ENCODE measurements at regions not wholly inside any gene's neighbourhood (a gene's known extent, or its start where the extent isn't known, plus 50 kb on each side); places are given as distances from the start of the nearest gene placed in this dataset.

DNA sequence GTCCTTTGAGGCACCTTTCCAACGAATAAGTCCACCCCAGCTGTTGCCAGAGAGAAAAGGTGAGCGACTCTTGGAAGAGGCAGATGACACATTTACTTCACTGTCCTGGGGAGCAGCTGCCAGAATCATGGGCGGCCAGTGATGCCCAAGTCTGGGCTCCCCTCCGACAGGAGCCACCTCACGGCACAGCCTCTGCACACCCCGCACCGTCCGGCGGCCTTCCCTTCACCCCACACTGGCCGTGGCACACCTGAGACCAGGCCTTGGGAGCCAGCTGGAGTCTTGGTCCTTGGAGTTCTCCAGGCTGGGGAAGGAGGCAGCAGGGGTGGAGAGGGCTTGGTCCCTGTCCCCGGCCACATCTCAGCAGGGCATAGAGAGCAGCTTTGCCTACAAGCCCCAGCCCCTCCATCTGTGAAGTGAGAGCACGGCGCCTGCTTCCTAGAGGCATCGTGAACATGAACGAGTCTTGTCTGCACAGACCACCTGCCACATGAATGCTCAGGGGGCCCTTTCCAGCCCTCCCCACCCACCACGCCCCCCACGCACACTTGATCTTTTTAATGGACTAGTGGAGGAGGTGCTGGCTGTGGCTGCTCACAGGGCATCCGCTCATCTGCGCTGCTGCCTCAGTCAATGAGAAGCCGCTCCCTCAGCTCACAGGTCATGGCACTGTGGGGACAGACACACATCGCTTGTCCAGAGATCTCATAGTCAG lies 400.2 kb upstream of the MYT1L start:
- H3K4me3 ChIP-seq = no peak overlapping the region
- no peaks in the 10 kb centered on the region for H3K36me3 ChIP-seq
- peaks cover 10% of the 10 kb centered on the region for H3K27me3 ChIP-seq
- no peak for DNase-seq (ENCODE audit: low spot score in 2 of 2)
- WGBS = 83% methylated on average over 2 of the region's 21 CpGs
- H3K9me3 ChIP-seq = no peaks in the 10 kb centered on the region
- TF ChIP-seq EP300 (IDR thresholded peaks at IDR 0.05) (no peak), POLR2A (IDR thresholded peaks at IDR 0.05) (no peak), POLR2AphosphoS5 (IDR thresholded peaks at IDR 0.05) (no peak)
- TF ChIP-seq, protein P1, sequence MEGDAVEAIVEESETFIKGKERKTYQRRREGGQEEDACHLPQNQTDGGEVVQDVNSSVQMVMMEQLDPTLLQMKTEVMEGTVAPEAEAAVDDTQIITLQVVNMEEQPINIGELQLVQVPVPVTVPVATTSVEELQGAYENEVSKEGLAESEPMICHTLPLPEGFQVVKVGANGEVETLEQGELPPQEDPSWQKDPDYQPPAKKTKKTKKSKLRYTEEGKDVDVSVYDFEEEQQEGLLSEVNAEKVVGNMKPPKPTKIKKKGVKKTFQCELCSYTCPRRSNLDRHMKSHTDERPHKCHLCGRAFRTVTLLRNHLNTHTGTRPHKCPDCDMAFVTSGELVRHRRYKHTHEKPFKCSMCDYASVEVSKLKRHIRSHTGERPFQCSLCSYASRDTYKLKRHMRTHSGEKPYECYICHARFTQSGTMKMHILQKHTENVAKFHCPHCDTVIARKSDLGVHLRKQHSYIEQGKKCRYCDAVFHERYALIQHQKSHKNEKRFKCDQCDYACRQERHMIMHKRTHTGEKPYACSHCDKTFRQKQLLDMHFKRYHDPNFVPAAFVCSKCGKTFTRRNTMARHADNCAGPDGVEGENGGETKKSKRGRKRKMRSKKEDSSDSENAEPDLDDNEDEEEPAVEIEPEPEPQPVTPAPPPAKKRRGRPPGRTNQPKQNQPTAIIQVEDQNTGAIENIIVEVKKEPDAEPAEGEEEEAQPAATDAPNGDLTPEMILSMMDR (IDR thresholded peaks at IDR 0.05) = no peak
- no peak overlapping the region for H3K27ac ChIP-seq
- H3K4me1 ChIP-seq = peaks cover 2% of the 10 kb centered on the region

DNA sequence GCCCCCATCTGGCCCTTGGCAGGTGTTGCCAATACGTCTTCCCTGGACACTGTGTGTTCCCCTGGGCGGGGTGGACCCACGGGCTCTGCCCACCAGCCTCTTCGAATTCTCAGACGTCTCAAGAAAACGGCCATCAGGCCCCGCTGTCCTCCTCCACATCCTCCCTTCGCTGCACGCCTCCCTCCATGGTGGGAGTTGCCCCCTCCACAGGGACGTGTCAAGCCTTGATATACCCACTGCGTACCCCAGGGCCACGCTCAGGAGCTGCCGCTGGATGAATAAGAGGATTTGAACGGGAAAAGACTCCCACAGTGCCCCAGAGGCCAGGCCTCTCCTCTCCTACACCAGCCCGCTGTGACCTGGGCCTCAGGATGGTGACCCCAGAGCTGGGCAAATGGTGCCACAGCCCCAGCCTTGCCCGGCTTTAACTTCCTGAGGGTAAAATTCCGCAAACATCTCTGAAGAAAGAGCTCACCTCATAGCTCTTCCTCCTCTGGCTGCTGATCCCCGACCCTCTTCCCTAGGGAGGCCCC lies 399.3 kb upstream of the MYT1L start:
- Histone ChIP-seq H3K27ac (no peak overlapping the region), H3K36me3 (no peaks in the 10 kb centered on the region), H3K4me3 (no peak overlapping the region), H3K4me1 (peaks cover 2% of the 10 kb centered on the region), H3K9me3 (no peaks in the 10 kb centered on the region), H3K27me3 (peaks cover 10% of the 10 kb centered on the region)
- 92% methylated on average over 18 of the region's 18 CpGs for WGBS
- DNase-seq (ENCODE audit: low spot score in 2 of 2) = no peak
- TF ChIP-seq, protein P1 (IDR thresholded peaks at IDR 0.05) = no peak
- TF ChIP-seq POLR2A (IDR thresholded peaks at IDR 0.05) = no peak
- TF ChIP-seq EP300 (IDR thresholded peaks at IDR 0.05) = no peak
- no peak for TF ChIP-seq POLR2AphosphoS5 (IDR thresholded peaks at IDR 0.05)

DNA sequence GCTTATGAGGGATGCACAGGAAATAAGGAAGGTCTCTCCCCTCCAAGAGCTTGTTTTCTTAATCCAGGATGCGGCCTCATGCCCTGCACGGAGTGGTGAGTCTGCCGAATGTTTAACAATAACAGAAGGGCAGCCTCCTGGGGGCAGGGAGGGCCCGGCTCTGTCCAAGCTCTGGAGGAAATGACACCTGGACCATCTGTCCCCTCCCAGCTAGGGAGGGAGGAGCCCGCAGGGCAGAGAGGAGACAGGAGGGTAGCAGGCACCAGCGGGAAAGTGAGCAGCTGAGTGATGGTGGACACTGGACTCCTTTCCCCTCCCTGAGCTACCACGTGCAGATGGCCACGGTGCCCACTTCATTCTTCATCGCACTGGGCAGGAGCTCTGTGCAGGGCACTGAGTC lies 398.2 kb upstream of the MYT1L start:
- WGBS = 91% methylated on average over 9 of the region's 9 CpGs
- Histone ChIP-seq H3K27me3 (peaks cover 10% of the 10 kb centered on the region), H3K4me1 (no peaks in the 10 kb centered on the region), H3K4me3 (no peak overlapping the region), H3K36me3 (no peaks in the 10 kb centered on the region), H3K27ac (no peak overlapping the region), H3K9me3 (no peaks in the 10 kb centered on the region)
- DNase-seq (ENCODE audit: low spot score in 2 of 2) = no peak
- no peak for TF ChIP-seq POLR2A (IDR thresholded peaks at IDR 0.05)
- TF ChIP-seq EP300 (IDR thresholded peaks at IDR 0.05) = no peak
- TF ChIP-seq POLR2AphosphoS5 (IDR thresholded peaks at IDR 0.05) = no peak
- TF ChIP-seq, protein P1 (IDR thresholded peaks at IDR 0.05) = no peak

DNA sequence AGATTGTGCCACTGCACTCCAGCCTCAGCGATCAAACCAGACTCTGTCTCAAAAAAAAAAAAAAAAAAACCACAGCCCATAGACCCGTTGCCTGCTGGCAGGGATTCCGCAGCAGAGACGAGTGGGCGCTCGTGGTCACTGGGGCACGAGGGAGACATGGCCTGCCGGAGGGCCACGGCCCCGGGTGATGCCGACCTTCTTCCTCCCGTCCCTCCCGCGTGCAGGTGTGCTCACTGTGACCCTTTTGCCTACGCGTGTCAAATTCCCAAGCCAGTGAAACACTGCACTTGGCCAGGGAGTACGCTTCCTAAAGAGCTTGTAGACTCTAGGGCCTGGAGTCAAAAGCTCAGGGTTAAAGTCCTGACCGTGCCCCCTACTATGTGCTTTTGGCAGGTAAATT lies 397.6 kb upstream of the MYT1L start:
- Histone ChIP-seq H3K27me3 (peaks cover 10% of the 10 kb centered on the region), H3K9me3 (no peaks in the 10 kb centered on the region), H3K27ac (no peak overlapping the region), H3K4me1 (no peaks in the 10 kb centered on the region), H3K36me3 (no peaks in the 10 kb centered on the region), H3K4me3 (no peak overlapping the region)
- TF ChIP-seq POLR2A (IDR thresholded peaks at IDR 0.05) (no peak), POLR2AphosphoS5 (IDR thresholded peaks at IDR 0.05) (no peak), EP300 (IDR thresholded peaks at IDR 0.05) (no peak)
- TF ChIP-seq, protein P1 (IDR thresholded peaks at IDR 0.05) = no peak
- 79% methylated on average over 18 of the region's 18 CpGs for WGBS
- DNase-seq (ENCODE audit: low spot score in 2 of 2) = no peak

DNA sequence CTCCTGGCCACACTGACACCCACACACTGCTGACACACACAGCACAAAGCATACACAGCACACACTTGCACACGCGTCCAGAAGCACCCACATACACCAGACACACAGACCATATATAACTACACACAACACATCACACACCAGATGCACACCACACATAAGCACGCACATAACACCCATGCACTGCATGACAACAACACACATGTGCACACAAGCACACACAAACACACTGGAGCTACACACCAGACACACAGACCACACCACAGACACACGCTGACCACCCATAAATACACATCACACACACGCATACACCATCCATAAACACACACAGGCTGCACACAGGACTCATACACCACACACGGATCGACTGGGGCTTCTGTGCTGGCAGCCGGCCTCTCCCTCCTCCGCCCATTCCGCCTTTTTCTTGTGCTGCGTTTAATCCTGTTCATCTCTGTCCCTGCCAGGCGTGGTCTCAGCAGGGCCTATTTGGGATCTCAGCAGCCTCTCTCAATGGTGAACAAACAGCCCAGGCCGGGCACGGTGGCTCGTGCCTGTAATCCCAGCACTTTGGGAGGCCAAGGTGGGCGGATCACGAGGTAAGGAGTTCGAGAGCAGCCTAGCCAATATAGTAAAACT lies 396.9 kb upstream of the MYT1L start:
- Histone ChIP-seq H3K4me3 (no peak overlapping the region), H3K27ac (no peak overlapping the region), H3K27me3 (peaks cover 10% of the 10 kb centered on the region), H3K36me3 (no peaks in the 10 kb centered on the region), H3K9me3 (no peaks in the 10 kb centered on the region), H3K4me1 (no peaks in the 10 kb centered on the region)
- no peak for TF ChIP-seq POLR2A (IDR thresholded peaks at IDR 0.05)
- TF ChIP-seq, protein P1 (IDR thresholded peaks at IDR 0.05) = no peak
- no peak for TF ChIP-seq POLR2AphosphoS5 (IDR thresholded peaks at IDR 0.05)
- TF ChIP-seq EP300 (IDR thresholded peaks at IDR 0.05) = no peak
- DNase-seq (ENCODE audit: low spot score in 2 of 2) = no peak
- WGBS = 83% methylated on average over 16 of the region's 18 CpGs

All from suprapubic skin (tissue), 4 donors.